ENCODE measurements at regions not wholly inside any gene's neighbourhood (a gene's known extent, or its start where the extent isn't known, plus 50 kb on each side); places are given as distances from the start of the nearest gene placed in this dataset.

- TF ChIP-seq ZNF394 (tag by site-specific recombination; IDR thresholded peaks at IDR 0.05; ENCODE audit: borderline replicate concordance): no peak
- TF ChIP-seq ZNF132 (tag by site-specific recombination; IDR thresholded peaks at IDR 0.05; ENCODE audit: borderline replicate concordance): no peak
- TF ChIP-seq ZBTB20 (tag by site-specific recombination; IDR thresholded peaks at IDR 0.05): no peak
- TF ChIP-seq ZNF473 (tag by site-specific recombination; IDR thresholded peaks at IDR 0.05): no peak
- TF ChIP-seq, protein P1, sequence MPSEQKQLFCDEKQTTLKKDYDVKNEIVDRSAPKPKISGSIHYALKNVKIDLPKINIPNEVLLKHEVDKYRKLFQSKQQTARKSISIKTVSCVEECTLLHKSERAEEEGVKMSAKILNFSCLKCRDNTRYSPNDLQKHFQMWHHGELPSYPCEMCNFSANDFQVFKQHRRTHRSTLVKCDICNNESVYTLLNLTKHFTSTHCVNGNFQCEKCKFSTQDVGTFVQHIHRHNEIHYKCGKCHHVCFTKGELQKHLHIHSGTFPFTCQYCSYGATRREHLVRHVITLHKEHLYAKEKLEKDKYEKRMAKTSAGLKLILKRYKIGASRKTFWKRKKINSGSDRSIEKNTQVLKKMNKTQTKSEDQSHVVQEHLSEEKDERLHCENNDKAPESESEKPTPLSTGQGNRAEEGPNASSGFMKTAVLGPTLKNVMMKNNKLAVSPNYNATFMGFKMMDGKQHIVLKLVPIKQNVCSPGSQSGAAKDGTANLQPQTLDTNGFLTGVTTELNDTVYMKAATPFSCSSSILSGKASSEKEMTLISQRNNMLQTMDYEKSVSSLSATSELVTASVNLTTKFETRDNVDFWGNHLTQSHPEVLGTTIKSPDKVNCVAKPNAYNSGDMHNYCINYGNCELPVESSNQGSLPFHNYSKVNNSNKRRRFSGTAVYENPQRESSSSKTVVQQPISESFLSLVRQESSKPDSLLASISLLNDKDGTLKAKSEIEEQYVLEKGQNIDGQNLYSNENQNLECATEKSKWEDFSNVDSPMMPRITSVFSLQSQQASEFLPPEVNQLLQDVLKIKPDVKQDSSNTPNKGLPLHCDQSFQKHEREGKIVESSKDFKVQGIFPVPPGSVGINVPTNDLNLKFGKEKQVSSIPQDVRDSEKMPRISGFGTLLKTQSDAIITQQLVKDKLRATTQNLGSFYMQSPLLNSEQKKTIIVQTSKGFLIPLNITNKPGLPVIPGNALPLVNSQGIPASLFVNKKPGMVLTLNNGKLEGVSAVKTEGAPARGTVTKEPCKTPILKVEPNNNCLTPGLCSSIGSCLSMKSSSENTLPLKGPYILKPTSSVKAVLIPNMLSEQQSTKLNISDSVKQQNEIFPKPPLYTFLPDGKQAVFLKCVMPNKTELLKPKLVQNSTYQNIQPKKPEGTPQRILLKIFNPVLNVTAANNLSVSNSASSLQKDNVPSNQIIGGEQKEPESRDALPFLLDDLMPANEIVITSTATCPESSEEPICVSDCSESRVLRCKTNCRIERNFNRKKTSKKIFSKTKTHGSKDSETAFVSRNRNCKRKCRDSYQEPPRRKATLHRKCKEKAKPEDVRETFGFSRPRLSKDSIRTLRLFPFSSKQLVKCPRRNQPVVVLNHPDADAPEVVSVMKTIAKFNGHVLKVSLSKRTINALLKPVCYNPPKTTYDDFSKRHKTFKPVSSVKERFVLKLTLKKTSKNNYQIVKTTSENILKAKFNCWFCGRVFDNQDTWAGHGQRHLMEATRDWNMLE (tag by site-specific recombination; conservative IDR thresholded peaks at IDR 0.05; ENCODE audit: low read depth): no peak
- TF ChIP-seq ZNF521 (tag by site-specific recombination; IDR thresholded peaks at IDR 0.05): no peak
- TF ChIP-seq, protein P2, sequence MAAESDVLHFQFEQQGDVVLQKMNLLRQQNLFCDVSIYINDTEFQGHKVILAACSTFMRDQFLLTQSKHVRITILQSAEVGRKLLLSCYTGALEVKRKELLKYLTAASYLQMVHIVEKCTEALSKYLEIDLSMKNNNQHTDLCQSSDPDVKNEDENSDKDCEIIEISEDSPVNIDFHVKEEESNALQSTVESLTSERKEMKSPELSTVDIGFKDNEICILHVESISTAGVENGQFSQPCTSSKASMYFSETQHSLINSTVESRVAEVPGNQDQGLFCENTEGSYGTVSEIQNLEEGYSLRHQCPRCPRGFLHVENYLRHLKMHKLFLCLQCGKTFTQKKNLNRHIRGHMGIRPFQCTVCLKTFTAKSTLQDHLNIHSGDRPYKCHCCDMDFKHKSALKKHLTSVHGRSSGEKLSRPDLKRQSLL (tag by site-specific recombination; IDR thresholded peaks at IDR 0.05): no peak
- TF ChIP-seq ZNF624 (tag by site-specific recombination; IDR thresholded peaks at IDR 0.05): no peak
These were observed 86.0 kb upstream of the SATB2 start (continued) for GRCh38 chr2:199543606-199544172.

GRCh38 chr2:199535445-199536177 lies 77.9 kb upstream of the SATB2 start:
- no peaks in the 10 kb centered on the region for H3K36me3 ChIP-seq (ENCODE audit: control insufficient read depth in 2 of 2, insufficient read depth in 1 of 2, low read length in 2 of 2)
- H3K4me3 ChIP-seq (ENCODE audit: low read depth, low read length): no peak overlapping the region
- CTCF ChIA-PET: no interaction called here
- H3K4me1 ChIP-seq (ENCODE audit: control insufficient read depth, insufficient read depth, low read length): no peaks in the 10 kb centered on the region
- H3K9me3 ChIP-seq (ENCODE audit: control insufficient read depth, insufficient read depth, low read depth, low read length): no peaks in the 10 kb centered on the region
- no peak overlapping the region for H3K27ac ChIP-seq (ENCODE audit: extremely low read depth, low read depth, low read length)
- POLR2A ChIA-PET: no interaction called here
- TF ChIP-seq ZNF624 (tag by site-specific recombination; IDR thresholded peaks at IDR 0.05) (no peak), ZNF23 (tag by site-specific recombination; IDR thresholded peaks at IDR 0.05; ENCODE audit: borderline replicate concordance) (no peak), ZFP3 (tag by site-specific recombination; IDR thresholded peaks at IDR 0.05; ENCODE audit: low read depth) (no peak), ZBTB7A (tag by site-specific recombination; IDR thresholded peaks at IDR 0.05; ENCODE audit: low read depth) (no peak), ZSCAN23 (tag by site-specific recombination; IDR thresholded peaks at IDR 0.05) (no peak), ZNF48 (tag by site-specific recombination; IDR thresholded peaks at IDR 0.05) (no peak), ZSCAN16 (tag by site-specific recombination; IDR thresholded peaks at IDR 0.05) (no peak), ZNF560 (tag by site-specific recombination; IDR thresholded peaks at IDR 0.05; ENCODE audit: borderline replicate concordance) (no peak), ZNF423 (tag by site-specific recombination; IDR thresholded peaks at IDR 0.05) (no peak), ZNF701 (tag by site-specific recombination; IDR thresholded peaks at IDR 0.05) (no peak), ZNF549 (tag by site-specific recombination; IDR thresholded peaks at IDR 0.05) (no peak), YY1 (tag by site-specific recombination; IDR thresholded peaks at IDR 0.05) (no peak)
- TF ChIP-seq, protein P3, sequence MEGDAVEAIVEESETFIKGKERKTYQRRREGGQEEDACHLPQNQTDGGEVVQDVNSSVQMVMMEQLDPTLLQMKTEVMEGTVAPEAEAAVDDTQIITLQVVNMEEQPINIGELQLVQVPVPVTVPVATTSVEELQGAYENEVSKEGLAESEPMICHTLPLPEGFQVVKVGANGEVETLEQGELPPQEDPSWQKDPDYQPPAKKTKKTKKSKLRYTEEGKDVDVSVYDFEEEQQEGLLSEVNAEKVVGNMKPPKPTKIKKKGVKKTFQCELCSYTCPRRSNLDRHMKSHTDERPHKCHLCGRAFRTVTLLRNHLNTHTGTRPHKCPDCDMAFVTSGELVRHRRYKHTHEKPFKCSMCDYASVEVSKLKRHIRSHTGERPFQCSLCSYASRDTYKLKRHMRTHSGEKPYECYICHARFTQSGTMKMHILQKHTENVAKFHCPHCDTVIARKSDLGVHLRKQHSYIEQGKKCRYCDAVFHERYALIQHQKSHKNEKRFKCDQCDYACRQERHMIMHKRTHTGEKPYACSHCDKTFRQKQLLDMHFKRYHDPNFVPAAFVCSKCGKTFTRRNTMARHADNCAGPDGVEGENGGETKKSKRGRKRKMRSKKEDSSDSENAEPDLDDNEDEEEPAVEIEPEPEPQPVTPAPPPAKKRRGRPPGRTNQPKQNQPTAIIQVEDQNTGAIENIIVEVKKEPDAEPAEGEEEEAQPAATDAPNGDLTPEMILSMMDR (tag by site-specific recombination; IDR thresholded peaks at IDR 0.05): no peak
- TF ChIP-seq, protein P4, sequence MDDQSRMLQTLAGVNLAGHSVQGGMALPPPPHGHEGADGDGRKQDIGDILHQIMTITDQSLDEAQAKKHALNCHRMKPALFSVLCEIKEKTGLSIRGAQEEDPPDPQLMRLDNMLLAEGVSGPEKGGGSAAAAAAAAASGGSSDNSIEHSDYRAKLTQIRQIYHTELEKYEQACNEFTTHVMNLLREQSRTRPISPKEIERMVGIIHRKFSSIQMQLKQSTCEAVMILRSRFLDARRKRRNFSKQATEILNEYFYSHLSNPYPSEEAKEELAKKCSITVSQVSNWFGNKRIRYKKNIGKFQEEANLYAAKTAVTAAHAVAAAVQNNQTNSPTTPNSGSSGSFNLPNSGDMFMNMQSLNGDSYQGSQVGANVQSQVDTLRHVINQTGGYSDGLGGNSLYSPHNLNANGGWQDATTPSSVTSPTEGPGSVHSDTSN (CRISPR knock-in tag; IDR thresholded peaks at IDR 0.05): no peak
- TF ChIP-seq, protein P5, sequence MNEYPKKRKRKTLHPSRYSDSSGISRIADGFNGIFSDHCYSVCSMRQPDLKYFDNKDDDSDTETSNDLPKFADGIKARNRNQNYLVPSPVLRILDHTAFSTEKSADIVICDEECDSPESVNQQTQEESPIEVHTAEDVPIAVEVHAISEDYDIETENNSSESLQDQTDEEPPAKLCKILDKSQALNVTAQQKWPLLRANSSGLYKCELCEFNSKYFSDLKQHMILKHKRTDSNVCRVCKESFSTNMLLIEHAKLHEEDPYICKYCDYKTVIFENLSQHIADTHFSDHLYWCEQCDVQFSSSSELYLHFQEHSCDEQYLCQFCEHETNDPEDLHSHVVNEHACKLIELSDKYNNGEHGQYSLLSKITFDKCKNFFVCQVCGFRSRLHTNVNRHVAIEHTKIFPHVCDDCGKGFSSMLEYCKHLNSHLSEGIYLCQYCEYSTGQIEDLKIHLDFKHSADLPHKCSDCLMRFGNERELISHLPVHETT (tag by site-specific recombination; IDR thresholded peaks at IDR 0.05): no peak

Measured in HEK293 (cell line).